Osteocyte (in vitro differentiated cells): ENCODE measurements at regions not wholly inside any gene's neighbourhood (a gene's known extent, or its start where the extent isn't known, plus 50 kb on each side); places are given as distances from the start of the nearest gene placed in this dataset.
"Not testable (repeated sequence)": the region's sequence is repeated elsewhere in the genome, so short reads cannot be mapped to it uniquely, and the experiment has no call there.

ENCODE experiments used
- DNase-seq: peaks from one replicate; pipeline ENCODE4 v3.0.0; 2021; ENCODE audit warnings: mixed read lengths; ENCODE audit not compliant: unreplicated experiment; ENCODE audit errors: extremely low spot score
- H3K27ac Mint-ChIP-seq: one replicate; pipeline ENCODE4 v1.8.0; 2021; ENCODE audit warnings: mild to moderate bottlenecking, mixed read lengths; ENCODE audit not compliant: unreplicated experiment
- H3K27me3 Mint-ChIP-seq: one replicate; pipeline ENCODE4 v1.8.0; 2021; ENCODE audit warnings: mixed read lengths; ENCODE audit not compliant: unreplicated experiment
- H3K36me3 Mint-ChIP-seq: one replicate; pipeline ENCODE4 v1.8.0; 2021; ENCODE audit warnings: mixed read lengths; ENCODE audit not compliant: unreplicated experiment
- H3K4me1 Mint-ChIP-seq: one replicate; pipeline ENCODE4 v1.8.0; 2021; ENCODE audit warnings: mixed read lengths; ENCODE audit not compliant: unreplicated experiment
- H3K4me3 Mint-ChIP-seq: one replicate; pipeline ENCODE4 v1.8.0; 2021; ENCODE audit warnings: mild to moderate bottlenecking, moderate library complexity, mixed read lengths; ENCODE audit not compliant: unreplicated experiment
- H3K9me3 Mint-ChIP-seq: one replicate; pipeline ENCODE4 v1.8.0; 2021; ENCODE audit warnings: mixed read lengths; ENCODE audit not compliant: unreplicated experiment
- CTCF ChIP-seq: fragments of 200-600 bp; sonication (generic); IDR thresholded peaks from 2 replicates; pipeline ENCODE4 v1.5.0; 2021; ENCODE audit warnings: antibody characterized with exemption, mild to moderate bottlenecking, moderate library complexity

- Mint-ChIP-seq H3K4me3 (no peak overlapping the region), H3K36me3 (no peaks in the 10 kb centered on the region), H3K27ac (no peak overlapping the region), H3K4me1 (no peaks in the 10 kb centered on the region), H3K9me3 (no peaks in the 10 kb centered on the region), H3K27me3 (peaks cover 8% of the 10 kb centered on the region)
- no peak for TF ChIP-seq CTCF
- no peak for DNase-seq
These were observed 213.2 kb upstream of the NT5E start for GRCh38 chr6:85236636-85237035.

GRCh38 chr6:85227345-85227744 lies 222.5 kb upstream of the NT5E start:
- H3K4me3 Mint-ChIP-seq, H3K36me3 Mint-ChIP-seq, H3K27ac Mint-ChIP-seq, DNase-seq, H3K4me1 Mint-ChIP-seq, H3K27me3 Mint-ChIP-seq: not testable (repeated sequence)
- H3K9me3 Mint-ChIP-seq: peaks cover 17% of the 10 kb centered on the region

- DNase-seq, H3K27me3 Mint-ChIP-seq, H3K36me3 Mint-ChIP-seq, H3K4me1 Mint-ChIP-seq, H3K27ac Mint-ChIP-seq, H3K4me3 Mint-ChIP-seq: not testable (repeated sequence)
- peaks cover 38% of the 10 kb centered on the region for H3K9me3 Mint-ChIP-seq
These were observed 237.1 kb upstream of the NT5E start for GRCh38 chr6:85212794-85213193.

GRCh38 chr6:85195243-85195642 lies 254.6 kb upstream of the NT5E start:
- TF ChIP-seq CTCF: no peak
- no peaks in the 10 kb centered on the region for H3K36me3 Mint-ChIP-seq
- H3K27ac Mint-ChIP-seq: no peak overlapping the region
- no peak for DNase-seq
- no peaks in the 10 kb centered on the region for H3K4me1 Mint-ChIP-seq
- no peaks in the 10 kb centered on the region for H3K27me3 Mint-ChIP-seq
- H3K4me3 Mint-ChIP-seq: no peak overlapping the region
- H3K9me3 Mint-ChIP-seq: peaks cover 9% of the 10 kb centered on the region

- Mint-ChIP-seq H3K36me3 (no peaks in the 10 kb centered on the region), H3K4me1 (no peaks in the 10 kb centered on the region), H3K27me3 (peaks cover 2% of the 10 kb centered on the region), H3K4me3 (no peak overlapping the region), H3K9me3 (peaks cover 15% of the 10 kb centered on the region), H3K27ac (no peak overlapping the region)
- no peak for TF ChIP-seq CTCF
- no peak for DNase-seq
These were observed 256.5 kb upstream of the NT5E start for GRCh38 chr6:85193339-85193738.

GRCh38 chr6:85192596-85192995 lies 257.3 kb upstream of the NT5E start:
- H3K36me3 Mint-ChIP-seq: no peaks in the 10 kb centered on the region
- peaks cover 2% of the 10 kb centered on the region for H3K27me3 Mint-ChIP-seq
- DNase-seq: no peak
- TF ChIP-seq CTCF: no peak
- H3K27ac Mint-ChIP-seq: no peak overlapping the region
- H3K4me3 Mint-ChIP-seq: no peak overlapping the region
- H3K4me1 Mint-ChIP-seq: no peaks in the 10 kb centered on the region
- peaks cover 15% of the 10 kb centered on the region for H3K9me3 Mint-ChIP-seq
